Neural progenitor cell (in vitro differentiated cells): ENCODE measurements at regions not wholly inside any gene's neighbourhood (a gene's known extent, or its start where the extent isn't known, plus 50 kb on each side); places are given as distances from the start of the nearest gene placed in this dataset.

Experiments used
- CTCF ChIP-seq: fragments of 200-600 bp; sonication (generic); IDR thresholded peaks from 2 replicates; pipeline ENCODE4 v1.5.1; 2017; ENCODE audit warnings: antibody characterized with exemption, mild to moderate bottlenecking
- EZH2 ChIP-seq: fragments of 200-600 bp; sonication (generic); IDR thresholded peaks from 2 replicates; pipeline ENCODE4 v1.6.1; 2017; ENCODE audit warnings: antibody characterized with exemption, mild to moderate bottlenecking, moderate library complexity
- EZH2phosphoT487 ChIP-seq: fragments of 200-600 bp; sonication (generic); IDR thresholded peaks from 2 replicates; pipeline ENCODE4 v1.6.1; 2017; ENCODE audit warnings: antibody characterized with exemption

- no peak for TF ChIP-seq EZH2
- TF ChIP-seq EZH2phosphoT487, result no peak
- no peak for TF ChIP-seq CTCF
Observed at GRCh38 chr3:24853685-24854490, 359.2 kb upstream of the THRB start.
